Astrocyte of the cerebellum (primary cell): ENCODE measurements at regions not wholly inside any gene's neighbourhood (a gene's known extent, or its start where the extent isn't known, plus 50 kb on each side); places are given as distances from the start of the nearest gene placed in this dataset.

Experiments
- DNase-seq: peaks from one replicate; pipeline ENCODE4 v3.0.0-alpha.2; 2011; ENCODE audit warnings: low read depth
- H3K4me3 ChIP-seq: 2 replicates; pipeline ENCODE4 v1.5.1; 2011; ENCODE audit warnings: mild to moderate bottlenecking, low read depth, low read length, moderate library complexity
- in situ Hi-C: cut with HindIII; loops from 2 replicates; pipeline ENCODE4 v1.10.0; 2017; ENCODE audit warnings: low sequenced_read_pairs
- TF ChIP-seq, protein P1 (sequence below): IDR thresholded peaks from 2 replicates; pipeline ENCODE4 v1.5.1; 2012; ENCODE audit warnings: low read length, low read depth, moderate library complexity, mild to moderate bottlenecking; ENCODE audit errors: missing control alignments

DNA sequence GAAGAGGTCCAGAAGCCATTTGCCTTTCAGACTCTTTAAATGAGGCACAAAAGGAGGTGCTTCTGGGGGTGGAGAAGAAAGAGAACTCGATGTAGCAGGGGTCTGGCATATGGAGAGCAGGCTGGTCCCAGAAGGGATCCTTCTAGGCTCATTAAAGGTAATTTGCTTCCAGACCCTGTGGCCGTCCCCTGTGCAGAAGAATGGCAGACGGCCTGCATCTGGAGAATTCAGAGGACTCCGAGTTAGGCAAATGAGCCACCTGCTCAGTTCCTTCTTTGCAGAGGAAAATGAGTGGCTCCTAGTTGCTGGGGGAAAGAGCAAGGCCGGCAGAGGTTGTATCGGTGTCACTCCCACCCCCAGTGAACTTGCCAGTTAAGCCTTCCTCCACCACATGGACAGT lies 73.8 kb upstream of the FAM180A start:
- in situ Hi-C loops = no loop called here
- no peak overlapping the region for H3K4me3 ChIP-seq
- TF ChIP-seq, protein P1, sequence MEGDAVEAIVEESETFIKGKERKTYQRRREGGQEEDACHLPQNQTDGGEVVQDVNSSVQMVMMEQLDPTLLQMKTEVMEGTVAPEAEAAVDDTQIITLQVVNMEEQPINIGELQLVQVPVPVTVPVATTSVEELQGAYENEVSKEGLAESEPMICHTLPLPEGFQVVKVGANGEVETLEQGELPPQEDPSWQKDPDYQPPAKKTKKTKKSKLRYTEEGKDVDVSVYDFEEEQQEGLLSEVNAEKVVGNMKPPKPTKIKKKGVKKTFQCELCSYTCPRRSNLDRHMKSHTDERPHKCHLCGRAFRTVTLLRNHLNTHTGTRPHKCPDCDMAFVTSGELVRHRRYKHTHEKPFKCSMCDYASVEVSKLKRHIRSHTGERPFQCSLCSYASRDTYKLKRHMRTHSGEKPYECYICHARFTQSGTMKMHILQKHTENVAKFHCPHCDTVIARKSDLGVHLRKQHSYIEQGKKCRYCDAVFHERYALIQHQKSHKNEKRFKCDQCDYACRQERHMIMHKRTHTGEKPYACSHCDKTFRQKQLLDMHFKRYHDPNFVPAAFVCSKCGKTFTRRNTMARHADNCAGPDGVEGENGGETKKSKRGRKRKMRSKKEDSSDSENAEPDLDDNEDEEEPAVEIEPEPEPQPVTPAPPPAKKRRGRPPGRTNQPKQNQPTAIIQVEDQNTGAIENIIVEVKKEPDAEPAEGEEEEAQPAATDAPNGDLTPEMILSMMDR = no peak
- no peak for DNase-seq

GRCh38 chr7:135817583-135817982 lies 69.0 kb upstream of the FAM180A start:
- DNase-seq = no peak
- in situ Hi-C loops = no loop called here
- TF ChIP-seq, protein P1 = no peak
- no peak overlapping the region for H3K4me3 ChIP-seq

DNA sequence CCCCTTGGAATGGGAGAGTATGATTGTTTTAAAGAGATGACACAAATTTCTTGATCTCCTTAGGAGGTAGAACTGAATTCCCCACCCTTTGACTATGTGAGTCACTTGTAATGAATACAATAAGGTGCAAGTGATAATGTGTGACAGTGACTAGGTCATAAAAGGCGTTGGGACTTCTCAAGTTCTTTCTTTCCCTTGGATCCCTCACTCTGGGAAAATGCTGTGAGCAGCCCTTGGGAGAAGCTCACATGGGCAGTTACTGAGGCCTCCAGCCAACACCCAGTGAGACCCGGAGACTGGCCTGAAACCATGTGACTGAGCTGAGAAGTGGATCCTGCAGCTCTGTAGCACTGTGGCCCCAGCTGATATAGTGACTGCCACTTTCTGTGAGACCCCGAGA lies 66.4 kb upstream of the FAM180A start:
- H3K4me3 ChIP-seq = no peak overlapping the region
- TF ChIP-seq, protein P1 = no peak
- no peak for DNase-seq
- in situ Hi-C loops = no loop called here

- no peak overlapping the region for H3K4me3 ChIP-seq
- in situ Hi-C loops = no loop called here
- no peak for DNase-seq
- TF ChIP-seq, protein P1 = no peak
These were observed 63.5 kb upstream of the FAM180A start for GRCh38 chr7:135812148-135812547.

- TF ChIP-seq, protein P1 = no peak
- no peak overlapping the region for H3K4me3 ChIP-seq
- in situ Hi-C loops = no loop called here
- DNase-seq = no peak
These were observed 62.9 kb upstream of the FAM180A start for GRCh38 chr7:135811506-135811905.

- in situ Hi-C loops = no loop called here
- no peak overlapping the region for H3K4me3 ChIP-seq
- TF ChIP-seq, protein P1 = no peak
- DNase-seq = no peak
These were observed 59.6 kb upstream of the FAM180A start for GRCh38 chr7:135808206-135808605.

DNA sequence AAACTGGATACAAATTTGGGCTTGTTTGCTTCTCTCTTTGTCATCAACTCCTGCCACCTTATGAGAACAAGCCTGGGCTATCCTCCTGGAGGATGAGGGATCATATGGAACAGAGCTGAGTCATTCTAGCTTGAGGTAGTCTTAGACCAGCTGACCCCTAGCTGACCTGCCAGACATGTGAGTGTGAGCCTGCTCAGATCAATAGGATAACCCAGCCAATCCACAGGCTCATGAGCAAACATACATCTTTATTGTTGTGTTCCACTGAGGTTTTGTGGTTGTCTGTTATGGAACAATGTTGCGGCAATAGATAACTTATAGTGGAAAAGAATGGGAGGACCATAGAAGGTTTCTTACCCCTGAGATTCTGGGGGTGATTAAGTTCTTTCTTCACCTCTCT lies 54.5 kb upstream of the FAM180A start:
- no peak for DNase-seq
- in situ Hi-C loops = no loop called here
- H3K4me3 ChIP-seq = no peak overlapping the region
- TF ChIP-seq, protein P1 = no peak
